ENCODE measurements at regions not wholly inside any gene's neighbourhood (a gene's known extent, or its start where the extent isn't known, plus 50 kb on each side); places are given as distances from the start of the nearest gene placed in this dataset.

DNA sequence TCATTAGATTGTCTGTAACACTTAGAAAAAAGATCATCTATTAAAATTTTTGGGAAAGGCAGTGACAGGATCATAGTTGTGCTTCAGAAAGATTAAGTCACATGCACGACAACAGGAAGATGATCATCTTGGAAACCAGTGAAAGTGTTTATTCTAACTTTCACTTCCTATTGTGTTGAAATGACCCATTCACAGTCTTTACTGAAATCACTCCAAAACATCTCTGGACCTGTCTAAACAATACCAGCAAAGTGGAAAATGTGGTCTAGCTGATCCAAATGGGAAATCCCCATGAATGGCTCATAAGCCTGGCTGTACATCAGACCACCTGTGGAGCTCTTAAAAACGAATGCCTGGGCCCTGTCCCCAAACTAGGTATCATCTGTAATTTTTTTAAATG lies 111.1 kb upstream of the ETV3 start:
- TF ChIP-seq POLR2A (IDR thresholded peaks at IDR 0.05) (no peak), EP300 (IDR thresholded peaks at IDR 0.05) (no peak)

Measured in tibial nerve (tissue), 3 donors.